Tibial artery (tissue), 4 donors: ENCODE measurements at regions not wholly inside any gene's neighbourhood (a gene's known extent, or its start where the extent isn't known, plus 50 kb on each side); places are given as distances from the start of the nearest gene placed in this dataset.

ENCODE experiments used
- DNase-seq, 2 donors: peaks; one replicate each; pipeline ENCODE4 v3.0.0-alpha.2; 2019
- H3K27ac ChIP-seq, 2 donors: fragments of 200-600 bp; sonication (generic) in 1 of 2; 1 replicate in 1 of 2; 2 replicates in 1 of 2; pipeline ENCODE4 v1.5.1; 2018 to 2019; ENCODE audit warnings: mild to moderate bottlenecking in 1 of 2
- H3K27me3 ChIP-seq, 2 donors: fragments of 200-600 bp; sonication (generic) in 1 of 2; one replicate each; pipeline versions ENCODE4 v1.5.1 to v1.6.0; 2016 to 2019
- H3K36me3 ChIP-seq, 3 donors: fragments of 200-600 bp; sonication (generic) in 2 of 3; one replicate each; pipeline ENCODE4 v1.5.1; 2016 to 2019; ENCODE audit warnings: mild to moderate bottlenecking in 2 of 3
- H3K4me1 ChIP-seq, 4 donors: fragments of 200-600 bp; sonication (generic) in 2 of 4; 1 replicate in 3 of 4; 2 replicates in 1 of 4; pipeline ENCODE4 v1.5.1; 2016 to 2019
- H3K4me3 ChIP-seq, 2 donors: fragments of 200-600 bp; sonication (generic) in 1 of 2; 1 replicate in 1 of 2; 2 replicates in 1 of 2; pipeline ENCODE4 v1.5.1; 2018 to 2019; ENCODE audit warnings: mild to moderate bottlenecking in 2 of 2
- H3K9me3 ChIP-seq, 3 donors: fragments of 200-600 bp; sonication (generic) in 1 of 3; one replicate each; pipeline ENCODE4 v1.5.1; 2016 to 2019
- intact Hi-C: fragments of 100-400 bp; cut with DNase I; formaldehyde crosslinking; loops from one replicate; pipeline ENCODE4 v1.15.0; 2023; ENCODE audit warnings: low total_unique reads
- TF ChIP-seq, protein P1 (sequence below), 2 experiments: fragments of 200-600 bp in 1 of 2; fragments of 450-650 bp in 1 of 2; IDR thresholded peaks; one replicate each; pipeline ENCODE4 v1.5.1; 2017 to 2019; ENCODE audit warnings: antibody characterized with exemption in 2 of 2, mild to moderate bottlenecking in 1 of 2, moderate library complexity in 1 of 2

- Histone ChIP-seq H3K36me3 (no peaks in the 10 kb centered on the region), H3K9me3 (peaks cover 0 to 5% (median 0%) of the 10 kb centered on the region in 3 donors), H3K4me3 (no peak overlapping the region), H3K27me3 (no peaks in the 10 kb centered on the region), H3K4me1 (no peaks in the 10 kb centered on the region), H3K27ac (no peak overlapping the region)
- TF ChIP-seq, protein P1, sequence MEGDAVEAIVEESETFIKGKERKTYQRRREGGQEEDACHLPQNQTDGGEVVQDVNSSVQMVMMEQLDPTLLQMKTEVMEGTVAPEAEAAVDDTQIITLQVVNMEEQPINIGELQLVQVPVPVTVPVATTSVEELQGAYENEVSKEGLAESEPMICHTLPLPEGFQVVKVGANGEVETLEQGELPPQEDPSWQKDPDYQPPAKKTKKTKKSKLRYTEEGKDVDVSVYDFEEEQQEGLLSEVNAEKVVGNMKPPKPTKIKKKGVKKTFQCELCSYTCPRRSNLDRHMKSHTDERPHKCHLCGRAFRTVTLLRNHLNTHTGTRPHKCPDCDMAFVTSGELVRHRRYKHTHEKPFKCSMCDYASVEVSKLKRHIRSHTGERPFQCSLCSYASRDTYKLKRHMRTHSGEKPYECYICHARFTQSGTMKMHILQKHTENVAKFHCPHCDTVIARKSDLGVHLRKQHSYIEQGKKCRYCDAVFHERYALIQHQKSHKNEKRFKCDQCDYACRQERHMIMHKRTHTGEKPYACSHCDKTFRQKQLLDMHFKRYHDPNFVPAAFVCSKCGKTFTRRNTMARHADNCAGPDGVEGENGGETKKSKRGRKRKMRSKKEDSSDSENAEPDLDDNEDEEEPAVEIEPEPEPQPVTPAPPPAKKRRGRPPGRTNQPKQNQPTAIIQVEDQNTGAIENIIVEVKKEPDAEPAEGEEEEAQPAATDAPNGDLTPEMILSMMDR (IDR thresholded peaks at IDR 0.05): no peak
- intact Hi-C loops: no loop called here
- DNase-seq: no peak
Measured at GRCh38 chr10:81514811-81515210, 360.2 kb upstream of the NRG3 start.

- no peak for DNase-seq
- Histone ChIP-seq H3K4me1 (no peaks in the 10 kb centered on the region), H3K27me3 (no peaks in the 10 kb centered on the region), H3K4me3 (no peak overlapping the region), H3K27ac (no peak overlapping the region), H3K9me3 (no peaks in the 10 kb centered on the region), H3K36me3 (no peaks in the 10 kb centered on the region)
- TF ChIP-seq, protein P1 (IDR thresholded peaks at IDR 0.05): no peak
- intact Hi-C loops: no loop called here
Measured at GRCh38 chr10:81520688-81521087, 354.3 kb upstream of the NRG3 start.

DNA sequence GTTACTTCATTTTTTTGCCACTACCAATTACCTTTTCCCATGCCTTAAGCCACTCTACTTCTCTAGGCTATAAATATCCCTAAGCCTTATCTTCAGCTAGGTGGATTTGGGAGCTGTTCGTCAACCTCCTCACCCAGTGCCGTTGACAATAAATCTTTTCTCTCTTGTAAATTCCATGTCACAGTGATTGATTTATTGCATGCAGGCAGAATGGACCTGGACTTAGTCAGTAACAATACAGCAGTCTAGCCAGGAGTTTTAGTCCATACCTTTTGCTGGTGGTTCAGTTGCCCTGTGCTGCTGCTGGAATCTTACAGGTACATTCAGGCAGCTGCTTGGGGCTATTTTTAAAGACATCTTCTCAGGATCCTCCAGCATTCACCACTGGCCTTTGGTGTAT is 350.5 kb upstream of the NRG3 start:
- no peaks in the 10 kb centered on the region for H3K4me1 ChIP-seq
- no peak overlapping the region for H3K4me3 ChIP-seq
- no peaks in the 10 kb centered on the region for H3K27me3 ChIP-seq
- intact Hi-C loops: no loop called here
- no peaks in the 10 kb centered on the region for H3K9me3 ChIP-seq
- no peak for DNase-seq
- TF ChIP-seq, protein P1 (IDR thresholded peaks at IDR 0.05): no peak
- no peaks in the 10 kb centered on the region for H3K36me3 ChIP-seq
- H3K27ac ChIP-seq: no peak overlapping the region

DNA sequence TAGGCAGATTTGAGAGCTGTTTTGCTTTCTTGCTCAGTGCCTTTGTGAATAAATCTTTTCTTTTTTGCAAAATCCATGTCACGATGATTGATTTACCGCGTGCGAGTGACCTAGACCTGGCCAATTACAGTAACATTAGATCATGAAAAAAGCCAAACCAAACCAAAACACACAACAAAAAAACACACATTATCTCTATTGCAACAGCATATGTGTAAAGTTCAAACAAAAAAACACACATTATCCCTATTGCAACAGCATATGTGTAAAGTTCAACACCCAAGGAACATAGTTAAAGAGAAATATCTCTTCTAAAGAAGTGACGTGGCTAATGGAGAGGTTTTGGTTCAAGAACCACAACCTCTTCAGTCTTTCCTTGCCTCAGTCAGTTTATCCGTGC is 342.6 kb upstream of the NRG3 start:
- H3K4me1 ChIP-seq: no peaks in the 10 kb centered on the region
- no peak overlapping the region for H3K4me3 ChIP-seq
- H3K27me3 ChIP-seq: no peaks in the 10 kb centered on the region
- intact Hi-C loops: no loop called here
- TF ChIP-seq, protein P1 (IDR thresholded peaks at IDR 0.05): no peak
- no peak for DNase-seq
- H3K36me3 ChIP-seq: no peaks in the 10 kb centered on the region
- no peaks in the 10 kb centered on the region for H3K9me3 ChIP-seq
- no peak overlapping the region for H3K27ac ChIP-seq

DNA sequence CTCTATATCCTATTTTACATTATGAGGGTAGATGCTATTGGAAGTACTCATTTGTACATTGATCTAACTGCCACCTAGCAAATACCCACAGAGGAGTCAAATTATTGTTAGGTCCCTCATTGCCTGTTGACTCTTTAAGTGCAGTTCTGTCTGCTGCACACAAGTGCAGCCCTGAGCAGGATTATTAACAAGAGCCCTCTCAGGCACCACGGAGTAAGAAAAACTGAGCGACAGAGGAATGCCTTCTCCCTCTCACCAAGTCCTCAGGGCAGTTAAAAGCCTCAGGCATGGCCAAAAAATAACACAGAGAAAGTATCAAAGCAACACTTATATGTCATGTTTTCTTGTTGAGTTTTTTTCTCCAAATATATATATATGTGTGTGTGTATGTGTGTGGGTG is 340.0 kb upstream of the NRG3 start:
- intact Hi-C loops: no loop called here
- no peak for DNase-seq
- H3K36me3 ChIP-seq: no peaks in the 10 kb centered on the region
- TF ChIP-seq, protein P1 (IDR thresholded peaks at IDR 0.05): no peak
- no peaks in the 10 kb centered on the region for H3K27me3 ChIP-seq
- H3K27ac ChIP-seq: no peak overlapping the region
- no peak overlapping the region for H3K4me3 ChIP-seq
- no peaks in the 10 kb centered on the region for H3K4me1 ChIP-seq
- H3K9me3 ChIP-seq: no peaks in the 10 kb centered on the region

- Histone ChIP-seq H3K9me3 (no peaks in the 10 kb centered on the region), H3K27ac (no peak overlapping the region), H3K4me3 (no peak overlapping the region), H3K4me1 (no peaks in the 10 kb centered on the region), H3K27me3 (no peaks in the 10 kb centered on the region), H3K36me3 (no peaks in the 10 kb centered on the region)
- DNase-seq: no peak
- intact Hi-C loops: no loop called here
- TF ChIP-seq, protein P1 (IDR thresholded peaks at IDR 0.05): no peak
Measured at GRCh38 chr10:81541517-81541916, 333.5 kb upstream of the NRG3 start.
